SK-N-SH treated with all-trans-retinoic acid at 6 μM for 48 hours (cell line): ENCODE measurements at regions not wholly inside any gene's neighbourhood (a gene's known extent, or its start where the extent isn't known, plus 50 kb on each side); places are given as distances from the start of the nearest gene placed in this dataset.

Source experiments
- ATAC-seq: fragments of 200-7000 bp; cut with Tn5 transposase; 3 replicates; pipeline ENCODE4 v1.9.1; 2020; ENCODE audit warnings: mild to moderate bottlenecking, moderate library complexity
- ARNTL ChIP-seq: fragments of 450-650 bp; formaldehyde crosslinking; IDR thresholded peaks from 2 replicates; pipeline ENCODE4 v1.5.0; 2020; ENCODE audit warnings: low read depth, mild to moderate bottlenecking, moderate library complexity, borderline replicate concordance
- CSDC2 ChIP-seq: fragments of 250-450 bp; sonication (Bioruptor Pico); IDR thresholded peaks from 2 replicates; pipeline ENCODE4 v1.5.0; 2020; ENCODE audit warnings: mild to moderate bottlenecking, moderate library complexity
- ESRRG ChIP-seq: fragments of 250-450 bp; sonication (Bioruptor Pico); IDR thresholded peaks from 2 replicates; pipeline ENCODE4 v1.6.1; 2021; ENCODE audit warnings: mild to moderate bottlenecking
- GLIS3 ChIP-seq: fragments of 250-450 bp; sonication (Bioruptor Pico); IDR thresholded peaks from 2 replicates; pipeline ENCODE4 v1.5.0; 2020; ENCODE audit warnings: mild to moderate bottlenecking, moderate library complexity
- OSR1 ChIP-seq: fragments of 250-450 bp; sonication (Bioruptor Pico); IDR thresholded peaks from 2 replicates; pipeline ENCODE4 v1.8.0; 2022; ENCODE audit warnings: moderate library complexity, mild to moderate bottlenecking, inconsistent platforms
- POU6F1 ChIP-seq: fragments of 250-450 bp; sonication (Bioruptor Pico); IDR thresholded peaks from 2 replicates; pipeline ENCODE4 v1.8.0; 2021; ENCODE audit warnings: low read depth, mild to moderate bottlenecking, moderate library complexity, borderline replicate concordance
- PPARA ChIP-seq: fragments of 250-450 bp; sonication (Bioruptor Pico); IDR thresholded peaks from 2 replicates; pipeline ENCODE4 v1.5.0; 2020; ENCODE audit warnings: mild to moderate bottlenecking, borderline replicate concordance
- RARB ChIP-seq: fragments of 250-450 bp; sonication (Bioruptor Pico); IDR thresholded peaks from 2 replicates; pipeline ENCODE4 v1.8.0; 2021; ENCODE audit warnings: mild to moderate bottlenecking, moderate library complexity
- SNAI2 ChIP-seq: fragments of 250-450 bp; sonication (Bioruptor Pico); IDR thresholded peaks from 2 replicates; pipeline ENCODE4 v1.5.0; 2020; ENCODE audit warnings: mild to moderate bottlenecking, moderate library complexity
- TCF4 ChIP-seq: fragments of 250-450 bp; sonication (Bioruptor Pico); IDR thresholded peaks from 2 replicates; pipeline ENCODE4 v1.8.0; 2021; ENCODE audit warnings: mild to moderate bottlenecking, moderate library complexity, borderline replicate concordance
- TOX ChIP-seq: fragments of 250-450 bp; sonication (Bioruptor Pico); IDR thresholded peaks from 2 replicates; pipeline ENCODE4 v1.8.0; 2021; ENCODE audit warnings: mild to moderate bottlenecking, moderate library complexity, borderline replicate concordance
- ZC3H10 ChIP-seq: fragments of 250-450 bp; sonication (Bioruptor Pico); IDR thresholded peaks from 2 replicates; pipeline ENCODE4 v1.5.1; 2021; ENCODE audit warnings: mild to moderate bottlenecking, moderate library complexity
- ZFP3 ChIP-seq: fragments of 250-450 bp; sonication (Bioruptor Pico); IDR thresholded peaks from 2 replicates; pipeline ENCODE4 v1.5.0; 2020; ENCODE audit warnings: mild to moderate bottlenecking, moderate library complexity
- ZFP30 ChIP-seq: fragments of 450-650 bp; formaldehyde crosslinking; IDR thresholded peaks from 2 replicates; pipeline ENCODE4 v1.5.0; 2022; ENCODE audit warnings: mild to moderate bottlenecking, moderate library complexity
- ZNF565 ChIP-seq: fragments of 450-650 bp; formaldehyde crosslinking; conservative IDR thresholded peaks from 2 replicates; pipeline ENCODE4 v1.5.0; 2020; ENCODE audit warnings: low read depth, mild to moderate bottlenecking, moderate library complexity
- ZNF70 ChIP-seq: fragments of 450-650 bp; formaldehyde crosslinking; IDR thresholded peaks from 2 replicates; pipeline ENCODE4 v1.5.0; 2020; ENCODE audit warnings: mild to moderate bottlenecking, moderate library complexity
- TF ChIP-seq, protein P1 (sequence below): fragments of 250-450 bp; sonication (Bioruptor Pico); IDR thresholded peaks from 2 replicates; pipeline ENCODE4 v1.5.1; 2020; ENCODE audit warnings: low read depth, mild to moderate bottlenecking, moderate library complexity
- TF ChIP-seq, protein P2 (sequence below): fragments of 250-450 bp; sonication (Bioruptor Pico); IDR thresholded peaks from 2 replicates; pipeline ENCODE4 v1.5.1; 2021; ENCODE audit warnings: mild to moderate bottlenecking, moderate library complexity
- TF ChIP-seq, protein P3 (sequence below): fragments of 250-450 bp; sonication (Bioruptor Pico); IDR thresholded peaks from 2 replicates; pipeline ENCODE4 v1.5.0; 2020; ENCODE audit warnings: mild to moderate bottlenecking, moderate library complexity

- ATAC-seq, result no peak
- no peak for TF ChIP-seq SNAI2 (CRISPR knock-in tag)
- TF ChIP-seq ZNF70 (CRISPR knock-in tag), result no peak
- TF ChIP-seq, protein P1, sequence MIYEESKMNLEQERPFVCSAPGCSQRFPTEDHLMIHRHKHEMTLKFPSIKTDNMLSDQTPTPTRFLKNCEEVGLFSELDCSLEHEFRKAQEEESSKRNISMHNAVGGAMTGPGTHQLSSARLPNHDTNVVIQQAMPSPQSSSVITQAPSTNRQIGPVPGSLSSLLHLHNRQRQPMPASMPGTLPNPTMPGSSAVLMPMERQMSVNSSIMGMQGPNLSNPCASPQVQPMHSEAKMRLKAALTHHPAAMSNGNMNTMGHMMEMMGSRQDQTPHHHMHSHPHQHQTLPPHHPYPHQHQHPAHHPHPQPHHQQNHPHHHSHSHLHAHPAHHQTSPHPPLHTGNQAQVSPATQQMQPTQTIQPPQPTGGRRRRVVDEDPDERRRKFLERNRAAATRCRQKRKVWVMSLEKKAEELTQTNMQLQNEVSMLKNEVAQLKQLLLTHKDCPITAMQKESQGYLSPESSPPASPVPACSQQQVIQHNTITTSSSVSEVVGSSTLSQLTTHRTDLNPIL (CRISPR knock-in tag), result no peak
- TF ChIP-seq TOX, result no peak
- no peak for TF ChIP-seq PPARA (CRISPR knock-in tag)
- TF ChIP-seq ZNF565 (CRISPR knock-in tag), result no peak
- TF ChIP-seq, all 23 proteins: peak for 0
Observed at GRCh38 chr5:158541536-158542297, 558.0 kb downstream of the EBF1 start.

DNA sequence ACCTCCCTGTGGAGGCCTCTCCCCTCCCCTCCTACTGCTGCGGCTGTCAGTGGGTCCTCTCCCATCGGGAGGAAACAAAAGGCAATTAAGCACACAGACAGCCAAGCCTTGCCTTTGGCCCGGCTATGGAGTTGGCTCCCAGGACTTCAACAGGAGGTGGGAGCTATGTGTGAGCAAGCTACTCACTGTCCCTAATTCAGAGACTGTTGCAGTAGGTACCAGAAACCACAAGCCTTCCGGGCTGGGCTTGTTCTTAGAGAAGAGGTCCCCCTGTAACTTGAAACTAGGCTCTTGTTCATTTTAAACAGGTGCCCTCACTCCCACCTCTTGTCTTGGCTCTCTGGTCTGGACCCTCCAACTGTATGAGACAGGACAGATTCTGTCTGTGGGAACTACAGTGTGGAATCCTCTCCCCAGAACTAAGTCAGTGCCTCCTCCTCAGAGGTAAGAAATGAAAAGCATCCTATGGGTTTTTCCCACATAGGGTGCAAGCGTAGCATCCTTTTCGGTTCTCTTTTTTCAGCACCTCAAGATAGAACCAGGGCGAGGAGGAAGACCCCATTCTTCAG is 561.1 kb downstream of the EBF1 start:
- no peak for TF ChIP-seq ZFP3 (CRISPR knock-in tag)
- no peak for TF ChIP-seq OSR1 (CRISPR knock-in tag)
- TF ChIP-seq CSDC2, result no peak
- no peak for TF ChIP-seq POU6F1 (CRISPR knock-in tag)
- TF ChIP-seq RARB (CRISPR knock-in tag), result no peak
- no peak for TF ChIP-seq ARNTL (CRISPR knock-in tag)
- TF ChIP-seq, all 23 proteins: peak for 0
- ATAC-seq, result no peak

- TF ChIP-seq OSR1 (CRISPR knock-in tag), result no peak
- no peak for TF ChIP-seq ZNF70 (CRISPR knock-in tag)
- TF ChIP-seq ESRRG (CRISPR knock-in tag), result no peak
- TF ChIP-seq PPARA (CRISPR knock-in tag), result no peak
- no peak for TF ChIP-seq ZFP30
- TF ChIP-seq CSDC2, result no peak
- ATAC-seq, result no peak
Observed at GRCh38 chr5:158537366-158537765, 562.4 kb downstream of the EBF1 start.

GRCh38 chr5:158534203-158534602 is 565.5 kb downstream of the EBF1 start:
- TF ChIP-seq ZC3H10 (CRISPR knock-in tag) (no peak), ESRRG (CRISPR knock-in tag) (no peak), CSDC2 (no peak), ARNTL (CRISPR knock-in tag) (no peak), GLIS3 (no peak), PPARA (CRISPR knock-in tag) (no peak), RARB (CRISPR knock-in tag) (no peak), TCF4 (CRISPR knock-in tag) (no peak)
- TF ChIP-seq, protein P2, sequence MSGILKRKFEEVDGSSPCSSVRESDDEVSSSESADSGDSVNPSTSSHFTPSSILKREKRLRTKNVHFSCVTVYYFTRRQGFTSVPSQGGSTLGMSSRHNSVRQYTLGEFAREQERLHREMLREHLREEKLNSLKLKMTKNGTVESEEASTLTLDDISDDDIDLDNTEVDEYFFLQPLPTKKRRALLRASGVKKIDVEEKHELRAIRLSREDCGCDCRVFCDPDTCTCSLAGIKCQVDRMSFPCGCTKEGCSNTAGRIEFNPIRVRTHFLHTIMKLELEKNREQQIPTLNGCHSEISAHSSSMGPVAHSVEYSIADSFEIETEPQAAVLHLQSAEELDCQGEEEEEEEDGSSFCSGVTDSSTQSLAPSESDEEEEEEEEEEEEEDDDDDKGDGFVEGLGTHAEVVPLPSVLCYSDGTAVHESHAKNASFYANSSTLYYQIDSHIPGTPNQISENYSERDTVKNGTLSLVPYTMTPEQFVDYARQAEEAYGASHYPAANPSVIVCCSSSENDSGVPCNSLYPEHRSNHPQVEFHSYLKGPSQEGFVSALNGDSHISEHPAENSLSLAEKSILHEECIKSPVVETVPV (CRISPR knock-in tag), result no peak
- TF ChIP-seq, protein P1 (CRISPR knock-in tag), result no peak
- TF ChIP-seq, protein P3, sequence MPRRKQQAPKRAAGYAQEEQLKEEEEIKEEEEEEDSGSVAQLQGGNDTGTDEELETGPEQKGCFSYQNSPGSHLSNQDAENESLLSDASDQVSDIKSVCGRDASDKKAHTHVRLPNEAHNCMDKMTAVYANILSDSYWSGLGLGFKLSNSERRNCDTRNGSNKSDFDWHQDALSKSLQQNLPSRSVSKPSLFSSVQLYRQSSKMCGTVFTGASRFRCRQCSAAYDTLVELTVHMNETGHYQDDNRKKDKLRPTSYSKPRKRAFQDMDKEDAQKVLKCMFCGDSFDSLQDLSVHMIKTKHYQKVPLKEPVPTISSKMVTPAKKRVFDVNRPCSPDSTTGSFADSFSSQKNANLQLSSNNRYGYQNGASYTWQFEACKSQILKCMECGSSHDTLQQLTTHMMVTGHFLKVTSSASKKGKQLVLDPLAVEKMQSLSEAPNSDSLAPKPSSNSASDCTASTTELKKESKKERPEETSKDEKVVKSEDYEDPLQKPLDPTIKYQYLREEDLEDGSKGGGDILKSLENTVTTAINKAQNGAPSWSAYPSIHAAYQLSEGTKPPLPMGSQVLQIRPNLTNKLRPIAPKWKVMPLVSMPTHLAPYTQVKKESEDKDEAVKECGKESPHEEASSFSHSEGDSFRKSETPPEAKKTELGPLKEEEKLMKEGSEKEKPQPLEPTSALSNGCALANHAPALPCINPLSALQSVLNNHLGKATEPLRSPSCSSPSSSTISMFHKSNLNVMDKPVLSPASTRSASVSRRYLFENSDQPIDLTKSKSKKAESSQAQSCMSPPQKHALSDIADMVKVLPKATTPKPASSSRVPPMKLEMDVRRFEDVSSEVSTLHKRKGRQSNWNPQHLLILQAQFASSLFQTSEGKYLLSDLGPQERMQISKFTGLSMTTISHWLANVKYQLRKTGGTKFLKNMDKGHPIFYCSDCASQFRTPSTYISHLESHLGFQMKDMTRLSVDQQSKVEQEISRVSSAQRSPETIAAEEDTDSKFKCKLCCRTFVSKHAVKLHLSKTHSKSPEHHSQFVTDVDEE, result no peak
- no peak for ATAC-seq
